Peyer's patch (tissue), 4 donors: ENCODE measurements at regions not wholly inside any gene's neighbourhood (a gene's known extent, or its start where the extent isn't known, plus 50 kb on each side); places are given as distances from the start of the nearest gene placed in this dataset.

Source experiments
- DNase-seq, 3 donors: peaks; one replicate each; pipeline ENCODE4 v3.0.0-alpha.2; 2017 to 2019
- H3K27ac ChIP-seq, 4 donors: fragments of 200-600 bp; sonication (generic); one replicate each; pipeline ENCODE4 v1.5.1; 2016 to 2019
- H3K27me3 ChIP-seq, 2 donors: fragments of 200-600 bp; sonication (generic); one replicate each; pipeline ENCODE4 v1.5.1; 2019
- H3K36me3 ChIP-seq, 3 donors: fragments of 200-600 bp; sonication (generic); one replicate each; pipeline ENCODE4 v1.5.1; 2016 to 2019
- H3K4me1 ChIP-seq, 4 donors: fragments of 200-600 bp; sonication (generic); one replicate each; pipeline ENCODE4 v1.5.1; 2016 to 2019
- H3K4me3 ChIP-seq, 4 donors: fragments of 200-600 bp; sonication (generic); 1 replicate in 3 of 4; 2 replicates in 1 of 4; pipeline ENCODE4 v1.5.1; 2016 to 2019; ENCODE audit warnings: mild to moderate bottlenecking in 1 of 4
- H3K9me3 ChIP-seq, 4 donors: fragments of 200-600 bp; sonication (generic); one replicate each; pipeline ENCODE4 v1.5.1; 2016 to 2019; ENCODE audit warnings: mild to moderate bottlenecking in 1 of 4
- POLR2A ChIP-seq, 2 donors: fragments of 450-650 bp; IDR thresholded peaks; one replicate each; pipeline ENCODE4 v1.5.1; 2017; ENCODE audit warnings: antibody characterized with exemption in 2 of 2, mild to moderate bottlenecking in 2 of 2, moderate library complexity in 2 of 2
- TF ChIP-seq, protein P1 (sequence below), 6 experiments: fragments of 450-650 bp in 4 of 6; fragments of 200-600 bp in 2 of 6; sonication (generic) in 1 of 6; IDR thresholded peaks; one replicate each; pipeline ENCODE4 v1.5.1; 2017 to 2019; ENCODE audit warnings: antibody characterized with exemption in 6 of 6, mild to moderate bottlenecking in 3 of 6, moderate library complexity in 1 of 6

DNA sequence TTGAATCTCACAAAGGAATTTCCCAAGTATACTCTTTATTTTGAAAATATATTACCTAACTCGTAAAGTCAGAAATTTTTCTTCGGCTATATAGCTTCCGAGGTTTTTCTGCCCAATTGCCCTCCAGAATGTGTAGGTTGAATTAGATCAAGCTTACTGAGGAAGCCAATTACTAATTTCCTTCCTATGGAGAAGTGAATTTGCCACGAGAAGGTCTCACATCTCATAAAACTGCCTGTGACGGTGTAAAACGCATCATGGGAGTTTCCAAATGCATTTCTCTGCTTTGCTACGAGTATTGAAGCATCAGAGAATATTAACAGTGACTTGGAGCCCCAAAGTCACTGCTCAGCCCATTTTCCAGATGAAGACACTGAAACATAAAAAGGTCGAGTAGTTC lies 262.3 kb downstream of the PTBP2 start:
- Histone ChIP-seq H3K27ac (no peak overlapping the region), H3K4me3 (no peak overlapping the region), H3K9me3 (no peaks in the 10 kb centered on the region), H3K36me3 (no peaks in the 10 kb centered on the region), H3K4me1 (no peaks in the 10 kb centered on the region), H3K27me3 (no peaks in the 10 kb centered on the region)
- TF ChIP-seq, protein P1, sequence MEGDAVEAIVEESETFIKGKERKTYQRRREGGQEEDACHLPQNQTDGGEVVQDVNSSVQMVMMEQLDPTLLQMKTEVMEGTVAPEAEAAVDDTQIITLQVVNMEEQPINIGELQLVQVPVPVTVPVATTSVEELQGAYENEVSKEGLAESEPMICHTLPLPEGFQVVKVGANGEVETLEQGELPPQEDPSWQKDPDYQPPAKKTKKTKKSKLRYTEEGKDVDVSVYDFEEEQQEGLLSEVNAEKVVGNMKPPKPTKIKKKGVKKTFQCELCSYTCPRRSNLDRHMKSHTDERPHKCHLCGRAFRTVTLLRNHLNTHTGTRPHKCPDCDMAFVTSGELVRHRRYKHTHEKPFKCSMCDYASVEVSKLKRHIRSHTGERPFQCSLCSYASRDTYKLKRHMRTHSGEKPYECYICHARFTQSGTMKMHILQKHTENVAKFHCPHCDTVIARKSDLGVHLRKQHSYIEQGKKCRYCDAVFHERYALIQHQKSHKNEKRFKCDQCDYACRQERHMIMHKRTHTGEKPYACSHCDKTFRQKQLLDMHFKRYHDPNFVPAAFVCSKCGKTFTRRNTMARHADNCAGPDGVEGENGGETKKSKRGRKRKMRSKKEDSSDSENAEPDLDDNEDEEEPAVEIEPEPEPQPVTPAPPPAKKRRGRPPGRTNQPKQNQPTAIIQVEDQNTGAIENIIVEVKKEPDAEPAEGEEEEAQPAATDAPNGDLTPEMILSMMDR (IDR thresholded peaks at IDR 0.05), result no peak
- no peak for TF ChIP-seq POLR2A (IDR thresholded peaks at IDR 0.05)
- no peak for DNase-seq

DNA sequence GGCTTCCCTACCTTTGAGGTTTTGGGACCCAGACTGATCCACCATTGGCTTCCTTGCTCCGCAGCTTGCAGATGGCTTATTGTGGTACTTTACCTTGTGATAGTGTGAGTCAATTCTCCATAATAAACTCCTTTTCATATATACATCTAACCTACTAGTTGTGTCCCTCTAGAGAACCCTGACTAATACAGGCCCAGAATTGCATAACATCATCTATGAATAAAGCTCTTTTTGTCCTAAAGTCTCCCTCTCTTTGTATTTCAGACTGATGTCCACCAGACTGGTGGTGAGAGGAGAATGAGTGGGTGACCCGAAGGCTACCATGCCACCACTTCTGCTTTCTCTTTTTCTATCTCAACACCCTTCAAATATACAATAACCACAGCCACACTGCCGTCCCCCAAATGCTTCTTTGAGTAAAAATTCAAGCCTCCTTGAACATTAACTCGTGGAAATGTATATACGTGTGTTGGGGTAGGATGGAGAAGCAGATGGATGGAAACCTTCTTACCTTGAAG lies 265.7 kb downstream of the PTBP2 start:
- DNase-seq, result no peak
- no peaks in the 10 kb centered on the region for H3K9me3 ChIP-seq
- H3K4me1 ChIP-seq, result no peaks in the 10 kb centered on the region
- no peak overlapping the region for H3K4me3 ChIP-seq
- H3K27ac ChIP-seq, result no peak overlapping the region
- H3K36me3 ChIP-seq, result no peaks in the 10 kb centered on the region
- H3K27me3 ChIP-seq, result no peaks in the 10 kb centered on the region
- TF ChIP-seq, protein P1 (IDR thresholded peaks at IDR 0.05), result no peak
- TF ChIP-seq POLR2A (IDR thresholded peaks at IDR 0.05), result no peak

DNA sequence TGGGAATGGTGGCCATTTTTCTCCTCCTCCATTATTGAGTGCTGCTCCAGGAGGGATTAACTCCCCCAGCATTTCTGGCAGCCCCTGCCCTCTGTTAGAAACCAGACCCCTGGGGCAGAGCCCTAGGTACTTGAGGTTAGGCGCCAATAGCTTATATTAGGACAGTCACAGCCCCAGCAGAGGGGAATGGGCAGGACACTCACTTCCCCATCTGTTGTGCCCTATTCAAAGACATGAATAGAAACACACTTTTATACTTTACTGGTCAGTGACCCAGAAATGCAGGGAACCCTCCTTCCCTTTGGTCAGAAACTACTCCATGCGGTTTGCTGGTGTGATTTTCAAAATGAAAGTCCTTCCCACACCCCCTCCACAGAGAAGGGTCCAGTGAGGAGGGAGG lies 267.7 kb downstream of the PTBP2 start:
- DNase-seq, result no peak
- Histone ChIP-seq H3K4me3 (no peak overlapping the region), H3K36me3 (no peaks in the 10 kb centered on the region), H3K9me3 (no peaks in the 10 kb centered on the region), H3K4me1 (no peaks in the 10 kb centered on the region), H3K27me3 (no peaks in the 10 kb centered on the region), H3K27ac (no peak overlapping the region)
- TF ChIP-seq, protein P1 (IDR thresholded peaks at IDR 0.05), result no peak

DNA sequence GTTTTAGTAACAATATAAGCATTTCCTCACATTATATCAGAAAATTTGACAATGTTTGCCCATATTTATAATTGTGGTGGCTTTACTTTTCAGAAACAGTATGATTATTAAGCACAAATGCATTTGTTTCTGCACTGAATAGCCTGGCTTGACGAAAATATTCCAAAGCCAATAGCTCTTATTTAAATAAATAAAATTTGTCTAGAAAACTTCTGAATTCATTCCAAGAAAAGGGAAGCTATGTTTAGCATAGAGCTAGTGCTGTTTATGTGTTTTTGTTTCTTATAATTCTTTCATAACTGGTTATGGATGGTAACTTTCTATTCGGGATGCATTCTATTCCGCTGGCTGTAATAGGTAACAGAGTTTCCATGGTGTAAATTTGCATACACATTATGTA lies 268.6 kb downstream of the PTBP2 start:
- TF ChIP-seq, protein P1 (IDR thresholded peaks at IDR 0.05), result no peak
- no peak for TF ChIP-seq POLR2A (IDR thresholded peaks at IDR 0.05)
- H3K27ac ChIP-seq, result no peak overlapping the region

DNA sequence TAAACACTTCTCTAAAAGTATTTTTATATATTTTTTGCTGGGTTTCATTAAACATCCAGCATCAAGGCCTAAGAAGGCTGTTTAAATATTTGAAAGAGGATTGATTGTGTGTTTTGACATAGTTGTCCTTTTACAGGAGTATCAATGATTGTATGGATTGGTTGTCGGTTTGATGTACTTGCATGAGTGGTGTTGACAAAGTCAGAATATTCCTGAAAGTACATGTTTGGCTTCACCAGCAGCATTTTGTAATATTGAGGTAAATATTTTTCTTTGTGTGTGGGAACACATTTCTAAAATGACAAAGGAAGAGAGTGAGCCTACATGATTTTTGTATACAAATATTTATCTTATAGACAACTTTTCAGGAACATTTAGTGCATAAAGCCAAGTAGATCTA lies 269.7 kb downstream of the PTBP2 start:
- Histone ChIP-seq H3K9me3 (no peaks in the 10 kb centered on the region), H3K27me3 (no peaks in the 10 kb centered on the region), H3K27ac (no peak overlapping the region), H3K4me3 (no peak overlapping the region), H3K36me3 (no peaks in the 10 kb centered on the region), H3K4me1 (no peaks in the 10 kb centered on the region)
- TF ChIP-seq, protein P1 (IDR thresholded peaks at IDR 0.05), result no peak
- no peak for TF ChIP-seq POLR2A (IDR thresholded peaks at IDR 0.05)
- no peak for DNase-seq

More for the DNA sequence above, 268.6 kb downstream of the PTBP2 start:
- no peaks in the 10 kb centered on the region for H3K9me3 ChIP-seq
- no peak for DNase-seq
- H3K36me3 ChIP-seq, result no peaks in the 10 kb centered on the region
- no peaks in the 10 kb centered on the region for H3K27me3 ChIP-seq
- no peaks in the 10 kb centered on the region for H3K4me1 ChIP-seq
- H3K4me3 ChIP-seq, result no peak overlapping the region

DNA sequence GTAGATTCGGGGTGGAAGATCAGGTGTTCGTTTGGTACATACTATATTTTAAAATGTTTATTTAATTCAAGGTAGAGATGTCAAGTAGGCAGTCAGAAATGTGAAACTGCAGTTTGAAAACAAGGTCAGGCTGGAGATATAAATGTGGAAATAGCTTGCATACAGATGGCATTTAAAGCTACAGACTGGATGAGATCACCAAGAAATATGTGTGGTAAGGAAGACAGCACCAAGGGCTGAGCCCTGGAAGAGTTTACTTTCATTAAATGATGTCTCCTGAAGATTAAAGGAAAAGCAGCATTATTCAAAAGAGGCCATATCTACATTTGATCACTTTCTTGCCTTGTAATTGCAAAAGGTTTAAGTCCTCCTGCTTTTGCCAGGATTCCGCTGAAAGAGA lies 271.3 kb downstream of the PTBP2 start:
- no peaks in the 10 kb centered on the region for H3K36me3 ChIP-seq
- DNase-seq, result no peak
- no peak overlapping the region for H3K27ac ChIP-seq
- no peaks in the 10 kb centered on the region for H3K9me3 ChIP-seq
- no peaks in the 10 kb centered on the region for H3K27me3 ChIP-seq
- no peaks in the 10 kb centered on the region for H3K4me1 ChIP-seq
- no peak overlapping the region for H3K4me3 ChIP-seq
- TF ChIP-seq, protein P1 (IDR thresholded peaks at IDR 0.05), result no peak
- no peak for TF ChIP-seq POLR2A (IDR thresholded peaks at IDR 0.05)
